ENCODE measurements at regions not wholly inside any gene's neighbourhood (a gene's known extent, or its start where the extent isn't known, plus 50 kb on each side); places are given as distances from the start of the nearest gene placed in this dataset.

DNA sequence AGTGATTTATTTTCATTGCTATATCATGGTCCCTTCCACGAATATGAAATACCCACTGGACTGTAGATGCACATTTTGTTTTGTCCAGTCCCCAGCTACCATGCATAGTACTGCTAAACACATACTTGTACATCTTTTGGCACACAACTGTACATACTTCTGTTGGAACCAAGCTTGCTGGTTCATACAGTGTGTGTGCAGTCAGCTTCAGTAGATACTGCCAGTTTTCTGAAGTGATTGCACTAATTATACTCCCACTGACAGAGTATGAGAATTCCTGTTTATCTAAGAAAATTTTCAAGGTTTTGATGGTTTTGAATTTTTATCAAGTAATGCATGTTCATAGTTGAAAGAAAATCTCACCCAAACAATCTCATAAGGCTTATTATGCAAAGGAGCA is 100.7 kb upstream of the LMCD1 start:
- TF ChIP-seq, protein P1, sequence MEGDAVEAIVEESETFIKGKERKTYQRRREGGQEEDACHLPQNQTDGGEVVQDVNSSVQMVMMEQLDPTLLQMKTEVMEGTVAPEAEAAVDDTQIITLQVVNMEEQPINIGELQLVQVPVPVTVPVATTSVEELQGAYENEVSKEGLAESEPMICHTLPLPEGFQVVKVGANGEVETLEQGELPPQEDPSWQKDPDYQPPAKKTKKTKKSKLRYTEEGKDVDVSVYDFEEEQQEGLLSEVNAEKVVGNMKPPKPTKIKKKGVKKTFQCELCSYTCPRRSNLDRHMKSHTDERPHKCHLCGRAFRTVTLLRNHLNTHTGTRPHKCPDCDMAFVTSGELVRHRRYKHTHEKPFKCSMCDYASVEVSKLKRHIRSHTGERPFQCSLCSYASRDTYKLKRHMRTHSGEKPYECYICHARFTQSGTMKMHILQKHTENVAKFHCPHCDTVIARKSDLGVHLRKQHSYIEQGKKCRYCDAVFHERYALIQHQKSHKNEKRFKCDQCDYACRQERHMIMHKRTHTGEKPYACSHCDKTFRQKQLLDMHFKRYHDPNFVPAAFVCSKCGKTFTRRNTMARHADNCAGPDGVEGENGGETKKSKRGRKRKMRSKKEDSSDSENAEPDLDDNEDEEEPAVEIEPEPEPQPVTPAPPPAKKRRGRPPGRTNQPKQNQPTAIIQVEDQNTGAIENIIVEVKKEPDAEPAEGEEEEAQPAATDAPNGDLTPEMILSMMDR (IDR thresholded peaks at IDR 0.05) = no peak
- TF ChIP-seq POLR2A (IDR thresholded peaks at IDR 0.05) = no peak

All from heart left ventricle (tissue), 13 donors.